ENCODE measurements at regions not wholly inside any gene's neighbourhood (a gene's known extent, or its start where the extent isn't known, plus 50 kb on each side); places are given as distances from the start of the nearest gene placed in this dataset.

DNA sequence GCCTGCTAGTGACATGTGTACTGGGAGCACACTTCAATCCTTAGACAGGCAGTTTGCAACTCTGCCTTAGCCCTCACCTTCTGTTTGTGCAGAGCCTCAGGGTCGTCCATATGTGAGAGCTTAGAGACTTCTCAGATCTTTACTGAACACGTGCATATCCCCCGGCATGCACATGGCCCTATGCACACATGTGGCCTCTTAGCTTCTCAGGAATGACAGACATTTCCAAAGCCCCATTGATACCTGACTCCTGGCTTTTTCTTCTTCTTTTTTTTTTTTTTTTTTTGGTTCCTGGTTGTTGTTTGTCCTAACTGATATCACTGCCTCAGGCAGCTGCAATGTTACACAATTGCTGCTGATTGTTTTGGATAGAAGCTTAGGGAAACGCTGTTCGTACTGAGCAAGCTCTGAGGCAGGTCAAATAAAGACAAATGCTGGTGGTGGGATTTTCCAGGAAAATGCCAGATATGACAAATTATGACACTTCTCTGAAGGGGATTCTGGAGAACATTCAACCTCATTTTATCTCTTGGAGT lies 107.2 kb upstream of the RGMA start:
- TF ChIP-seq POLR2A (IDR thresholded peaks at IDR 0.05; ENCODE audit: low read length) = no peak
- TF ChIP-seq GATA1 (IDR thresholded peaks at IDR 0.05; ENCODE audit: low read depth, low read length) = no peak

Data from erythroblast (primary cell).